IPS-15b (cell line): ENCODE measurements at regions not wholly inside any gene's neighbourhood (a gene's known extent, or its start where the extent isn't known, plus 50 kb on each side); places are given as distances from the start of the nearest gene placed in this dataset.
"Not testable (repeated sequence)": the region's sequence is repeated elsewhere in the genome, so short reads cannot be mapped to it uniquely, and the experiment has no call there.

ENCODE experiments used
- H3K27me3 ChIP-seq: one replicate; pipeline ENCODE4 v1.6.1; 2013; ENCODE audit warnings: low read length; ENCODE audit not compliant: control insufficient read depth, insufficient read depth
- H3K36me3 ChIP-seq: one replicate; pipeline ENCODE4 v1.6.1; 2013; ENCODE audit warnings: low read length; ENCODE audit not compliant: control insufficient read depth, insufficient read depth
- H3K4me1 ChIP-seq: one replicate; pipeline ENCODE4 v1.6.1; 2013; ENCODE audit warnings: mild to moderate bottlenecking, low read length; ENCODE audit not compliant: control insufficient read depth, insufficient read depth
- H3K4me3 ChIP-seq: one replicate; pipeline ENCODE4 v1.5.1; 2013; ENCODE audit warnings: low read depth, low read length
- H3K9ac ChIP-seq: one replicate; pipeline ENCODE4 v1.6.1; 2013; ENCODE audit warnings: low read depth, mild to moderate bottlenecking, low read length
- H3K9me3 ChIP-seq: one replicate; pipeline ENCODE4 v1.6.1; 2013; ENCODE audit warnings: mild to moderate bottlenecking, low read length; ENCODE audit not compliant: control insufficient read depth, insufficient read depth

GRCh38 chr11:42840176-42840829 lies 471.5 kb upstream of the API5 start:
- H3K27me3 ChIP-seq: no peaks in the 10 kb centered on the region
- H3K4me1 ChIP-seq: peaks cover 10% of the 10 kb centered on the region
- H3K9me3 ChIP-seq: no peaks in the 10 kb centered on the region

GRCh38 chr11:42840860-42841259 lies 470.9 kb upstream of the API5 start:
- H3K4me1 ChIP-seq: peaks cover 10% of the 10 kb centered on the region
- no peaks in the 10 kb centered on the region for H3K36me3 ChIP-seq
- H3K9me3 ChIP-seq: no peaks in the 10 kb centered on the region
- no peaks in the 10 kb centered on the region for H3K27me3 ChIP-seq
- no peak overlapping the region for H3K9ac ChIP-seq
- no peak overlapping the region for H3K4me3 ChIP-seq

More at GRCh38 chr11:42840176-42840829, 471.5 kb upstream of the API5 start:
- Histone ChIP-seq H3K9ac (no peak overlapping the region), H3K4me3 (no peak overlapping the region), H3K36me3 (no peaks in the 10 kb centered on the region)

- H3K4me1 ChIP-seq: peaks cover 10% of the 10 kb centered on the region
- no peaks in the 10 kb centered on the region for H3K27me3 ChIP-seq
- no peaks in the 10 kb centered on the region for H3K9me3 ChIP-seq
- no peak overlapping the region for H3K4me3 ChIP-seq
- no peak overlapping the region for H3K9ac ChIP-seq
- no peaks in the 10 kb centered on the region for H3K36me3 ChIP-seq
Measured at GRCh38 chr11:42841556-42841955, 470.2 kb upstream of the API5 start.

- peaks cover 7% of the 10 kb centered on the region for H3K4me1 ChIP-seq
- H3K4me3 ChIP-seq: no peak overlapping the region
- no peaks in the 10 kb centered on the region for H3K9me3 ChIP-seq
- H3K36me3 ChIP-seq: no peaks in the 10 kb centered on the region
- no peak overlapping the region for H3K9ac ChIP-seq
- no peaks in the 10 kb centered on the region for H3K27me3 ChIP-seq
Measured at GRCh38 chr11:42849362-42849761, 462.4 kb upstream of the API5 start.

- Histone ChIP-seq H3K9ac (no peak overlapping the region), H3K36me3 (no peaks in the 10 kb centered on the region), H3K27me3 (no peaks in the 10 kb centered on the region)
Measured at GRCh38 chr11:42857344-42857743, 454.5 kb upstream of the API5 start.

GRCh38 chr11:42870480-42870879 lies 441.3 kb upstream of the API5 start:
- Histone ChIP-seq H3K9ac (no peak overlapping the region), H3K4me3 (no peak overlapping the region), H3K27me3 (no peaks in the 10 kb centered on the region), H3K36me3 (no peaks in the 10 kb centered on the region), H3K9me3 (no peaks in the 10 kb centered on the region), H3K4me1 (no peaks in the 10 kb centered on the region)

More at GRCh38 chr11:42857344-42857743, 454.5 kb upstream of the API5 start:
- Histone ChIP-seq H3K4me3 (no peak overlapping the region), H3K9me3 (no peaks in the 10 kb centered on the region), H3K4me1 (no peaks in the 10 kb centered on the region)

- not testable (repeated sequence) for H3K4me1 ChIP-seq, H3K4me3 ChIP-seq, H3K9me3 ChIP-seq, H3K36me3 ChIP-seq, H3K9ac ChIP-seq, H3K27me3 ChIP-seq
Measured at GRCh38 chr11:42873800-42874405, 437.9 kb upstream of the API5 start.

GRCh38 chr11:42881335-42881734 lies 430.5 kb upstream of the API5 start:
- not testable (repeated sequence) for H3K9ac ChIP-seq, H3K4me3 ChIP-seq, H3K4me1 ChIP-seq, H3K36me3 ChIP-seq, H3K9me3 ChIP-seq, H3K27me3 ChIP-seq

GRCh38 chr11:42890773-42891172 lies 421.0 kb upstream of the API5 start:
- Histone ChIP-seq H3K4me3 (no peak overlapping the region), H3K27me3 (no peaks in the 10 kb centered on the region)

GRCh38 chr11:42901084-42901483 lies 410.7 kb upstream of the API5 start:
- Histone ChIP-seq H3K4me3 (no peak overlapping the region), H3K9me3 (no peaks in the 10 kb centered on the region), H3K27me3 (no peaks in the 10 kb centered on the region), H3K36me3 (no peaks in the 10 kb centered on the region), H3K9ac (no peak overlapping the region), H3K4me1 (no peaks in the 10 kb centered on the region)

More at GRCh38 chr11:42890773-42891172, 421.0 kb upstream of the API5 start:
- Histone ChIP-seq H3K9me3 (no peaks in the 10 kb centered on the region), H3K36me3 (no peaks in the 10 kb centered on the region), H3K9ac (no peak overlapping the region), H3K4me1 (no peaks in the 10 kb centered on the region)

- Histone ChIP-seq H3K4me1 (no peaks in the 10 kb centered on the region), H3K9ac (no peak overlapping the region), H3K27me3 (no peaks in the 10 kb centered on the region), H3K9me3 (no peaks in the 10 kb centered on the region), H3K36me3 (no peaks in the 10 kb centered on the region), H3K4me3 (no peak overlapping the region)
Measured at GRCh38 chr11:42906226-42906625, 405.6 kb upstream of the API5 start.

- H3K9ac ChIP-seq: no peak overlapping the region
- H3K9me3 ChIP-seq: no peaks in the 10 kb centered on the region
- H3K4me3 ChIP-seq: no peak overlapping the region
- no peaks in the 10 kb centered on the region for H3K4me1 ChIP-seq
- no peaks in the 10 kb centered on the region for H3K27me3 ChIP-seq
- H3K36me3 ChIP-seq: no peaks in the 10 kb centered on the region
Measured at GRCh38 chr11:42913731-42914130, 398.1 kb upstream of the API5 start.
